ENCODE measurements at regions not wholly inside any gene's neighbourhood (a gene's known extent, or its start where the extent isn't known, plus 50 kb on each side); places are given as distances from the start of the nearest gene placed in this dataset.
"Not testable (repeated sequence)": the region's sequence is repeated elsewhere in the genome, so short reads cannot be mapped to it uniquely, and the experiment has no call there.

DNA sequence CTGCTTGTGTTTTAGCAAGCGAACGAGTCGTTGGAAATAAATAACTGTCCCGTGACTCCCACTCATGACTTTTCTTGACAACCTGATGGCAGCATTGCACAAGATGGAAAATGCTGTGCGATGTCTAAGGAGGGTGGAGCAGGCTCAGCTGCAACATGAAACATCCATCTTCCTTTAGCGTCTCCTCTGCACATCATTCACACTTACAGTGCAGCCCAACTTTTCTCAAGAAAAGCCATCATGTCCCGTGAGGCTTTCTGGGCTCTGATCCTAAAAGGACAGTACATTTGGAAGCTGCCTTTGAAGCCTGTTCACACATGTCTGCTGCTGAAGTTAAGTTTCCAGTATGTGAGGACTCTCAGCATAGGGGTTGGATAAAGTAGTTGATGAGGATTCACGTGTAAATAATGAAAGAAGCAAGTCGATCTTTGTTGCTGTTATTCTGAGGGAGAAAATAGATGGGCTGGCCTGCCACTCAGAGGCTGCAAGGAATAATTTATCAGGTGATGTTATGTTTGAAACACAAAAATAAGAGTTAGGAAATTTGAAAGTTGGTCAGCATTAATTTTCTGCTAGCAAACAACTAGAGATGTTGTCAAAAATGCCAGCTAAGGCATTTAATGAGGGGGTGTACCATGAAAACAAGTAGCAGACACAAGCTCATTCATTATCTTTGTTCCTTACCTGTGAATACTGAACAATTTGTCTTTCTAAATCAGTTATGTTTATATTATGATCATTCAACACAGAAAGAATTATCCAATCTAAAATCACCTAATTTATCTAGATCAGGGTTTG lies 328.7 kb upstream of the ZFP42 start:
- H3K27ac ChIP-seq, result no peak overlapping the region
- no peaks in the 10 kb centered on the region for H3K27me3 ChIP-seq (ENCODE audit: insufficient read depth in 3 of 3, low read length in 2 of 3)
- no peaks in the 10 kb centered on the region for H3K9me3 ChIP-seq
- DNase-seq (no peak), ATAC-seq (no peak)
- H3K4me3 ChIP-seq, result no peak overlapping the region
- no peaks in the 10 kb centered on the region for H3K36me3 ChIP-seq (ENCODE audit: insufficient read depth in 1 of 2, low read depth in 1 of 2)
- no peaks in the 10 kb centered on the region for H3K4me1 ChIP-seq
- intact Hi-C loops (cut with DNase I), result no loop called here
- TF ChIP-seq, protein P1, sequence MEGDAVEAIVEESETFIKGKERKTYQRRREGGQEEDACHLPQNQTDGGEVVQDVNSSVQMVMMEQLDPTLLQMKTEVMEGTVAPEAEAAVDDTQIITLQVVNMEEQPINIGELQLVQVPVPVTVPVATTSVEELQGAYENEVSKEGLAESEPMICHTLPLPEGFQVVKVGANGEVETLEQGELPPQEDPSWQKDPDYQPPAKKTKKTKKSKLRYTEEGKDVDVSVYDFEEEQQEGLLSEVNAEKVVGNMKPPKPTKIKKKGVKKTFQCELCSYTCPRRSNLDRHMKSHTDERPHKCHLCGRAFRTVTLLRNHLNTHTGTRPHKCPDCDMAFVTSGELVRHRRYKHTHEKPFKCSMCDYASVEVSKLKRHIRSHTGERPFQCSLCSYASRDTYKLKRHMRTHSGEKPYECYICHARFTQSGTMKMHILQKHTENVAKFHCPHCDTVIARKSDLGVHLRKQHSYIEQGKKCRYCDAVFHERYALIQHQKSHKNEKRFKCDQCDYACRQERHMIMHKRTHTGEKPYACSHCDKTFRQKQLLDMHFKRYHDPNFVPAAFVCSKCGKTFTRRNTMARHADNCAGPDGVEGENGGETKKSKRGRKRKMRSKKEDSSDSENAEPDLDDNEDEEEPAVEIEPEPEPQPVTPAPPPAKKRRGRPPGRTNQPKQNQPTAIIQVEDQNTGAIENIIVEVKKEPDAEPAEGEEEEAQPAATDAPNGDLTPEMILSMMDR (IDR thresholded peaks at IDR 0.05), result no peak
- WGBS, 3 donors, result 19 to 27% (median 20%) methylated on average over 9 of the region's 9 CpGs

DNA sequence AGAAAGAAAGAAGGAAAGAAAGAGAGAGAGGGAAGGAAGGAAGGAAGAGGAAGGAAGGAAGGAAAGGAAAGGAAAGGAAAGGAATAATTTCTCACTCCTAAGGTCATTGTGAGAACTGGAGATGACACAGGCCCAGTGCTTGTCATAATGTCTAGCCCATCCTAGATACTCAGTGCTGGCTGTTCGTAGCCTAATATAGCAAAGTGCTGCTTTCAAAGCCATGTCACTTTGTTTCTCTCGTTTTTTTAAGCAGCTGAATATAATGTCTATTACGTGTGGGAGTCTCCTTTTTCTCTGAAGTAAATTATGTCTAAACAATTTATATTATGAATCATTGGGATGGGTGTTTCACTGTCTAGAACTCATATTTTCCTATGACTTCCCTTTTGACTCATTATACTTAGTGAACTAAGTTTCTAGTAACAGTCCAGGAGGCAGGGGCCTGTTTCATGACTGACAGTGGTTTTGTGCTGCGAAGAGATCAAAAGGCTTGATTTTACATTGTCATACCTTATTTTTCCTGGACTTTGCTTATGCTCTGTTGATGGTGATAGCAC lies 327.0 kb upstream of the ZFP42 start:
- ATAC-seq, result no peak
- WGBS, 3 donors, result 57 to 77% (median 72%) methylated on average over 4 of the region's 4 CpGs
- no peaks in the 10 kb centered on the region for H3K27me3 ChIP-seq (ENCODE audit: insufficient read depth in 3 of 3, low read length in 2 of 3)
- no peak overlapping the region for H3K4me3 ChIP-seq
- no peaks in the 10 kb centered on the region for H3K9me3 ChIP-seq
- H3K27ac ChIP-seq, result no peak overlapping the region
- no peaks in the 10 kb centered on the region for H3K36me3 ChIP-seq (ENCODE audit: insufficient read depth in 1 of 2, low read depth in 1 of 2)
- DNase-seq, result no peak
- TF ChIP-seq, protein P1 (IDR thresholded peaks at IDR 0.05), result no peak
- no peaks in the 10 kb centered on the region for H3K4me1 ChIP-seq
- intact Hi-C loops (cut with DNase I), result no loop called here

DNA sequence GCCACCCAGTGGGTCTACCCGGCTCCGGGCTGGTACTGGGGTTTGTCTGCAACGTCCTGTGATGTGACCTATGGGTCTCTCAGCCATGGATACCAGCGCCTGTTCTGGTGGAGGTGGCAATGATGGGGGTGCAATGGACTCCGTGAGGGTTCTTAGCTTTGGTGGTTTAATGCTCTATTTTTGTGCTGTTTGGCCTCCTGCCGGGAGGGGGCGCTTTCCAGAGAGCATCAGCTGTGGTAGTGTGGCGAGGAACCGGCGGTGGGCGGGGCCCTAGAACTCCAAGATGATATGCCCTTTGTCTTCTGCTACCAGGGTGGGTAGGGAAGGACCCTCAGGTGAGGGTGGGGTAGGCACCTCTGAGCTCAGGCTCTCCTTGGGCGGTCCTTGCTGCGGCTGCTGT lies 324.1 kb upstream of the ZFP42 start:
- ATAC-seq; H3K4me3 ChIP-seq; DNase-seq; H3K27ac ChIP-seq; H3K4me1 ChIP-seq; H3K9me3 ChIP-seq; H3K27me3 ChIP-seq (ENCODE audit: insufficient read depth in 3 of 3, low read length in 2 of 3); H3K36me3 ChIP-seq (ENCODE audit: insufficient read depth in 1 of 2, low read depth in 1 of 2); intact Hi-C loops (cut with DNase I): not testable (repeated sequence)
- 91 to 95% (median 93%) methylated on average over 11 of the region's 13 CpGs for WGBS, 3 donors

GRCh38 chr4:187671958-187672357 lies 323.6 kb upstream of the ZFP42 start:
- H3K27ac ChIP-seq; DNase-seq; intact Hi-C loops (cut with DNase I); H3K4me3 ChIP-seq; ATAC-seq; H3K9me3 ChIP-seq; H3K4me1 ChIP-seq; H3K27me3 ChIP-seq (ENCODE audit: insufficient read depth in 3 of 3, low read length in 2 of 3); H3K36me3 ChIP-seq (ENCODE audit: insufficient read depth in 1 of 2, low read depth in 1 of 2): not testable (repeated sequence)
- 86 to 92% methylated on average over 9 to 11 of the region's 12 CpGs; no CpG with 5 or more reads in 1 of the 3 donors for WGBS, 3 donors

- H3K27ac ChIP-seq; H3K27me3 ChIP-seq (ENCODE audit: insufficient read depth in 3 of 3, low read length in 2 of 3); DNase-seq; ATAC-seq; intact Hi-C loops (cut with DNase I); H3K4me3 ChIP-seq; H3K36me3 ChIP-seq (ENCODE audit: insufficient read depth in 1 of 2, low read depth in 1 of 2); H3K9me3 ChIP-seq; H3K4me1 ChIP-seq: not testable (repeated sequence)
- WGBS, 3 donors, result 78 to 86% (median 86%) methylated on average over 8 to 10 of the region's 12 CpGs
These were observed 323.0 kb upstream of the ZFP42 start for GRCh38 chr4:187672526-187672925.

DNA sequence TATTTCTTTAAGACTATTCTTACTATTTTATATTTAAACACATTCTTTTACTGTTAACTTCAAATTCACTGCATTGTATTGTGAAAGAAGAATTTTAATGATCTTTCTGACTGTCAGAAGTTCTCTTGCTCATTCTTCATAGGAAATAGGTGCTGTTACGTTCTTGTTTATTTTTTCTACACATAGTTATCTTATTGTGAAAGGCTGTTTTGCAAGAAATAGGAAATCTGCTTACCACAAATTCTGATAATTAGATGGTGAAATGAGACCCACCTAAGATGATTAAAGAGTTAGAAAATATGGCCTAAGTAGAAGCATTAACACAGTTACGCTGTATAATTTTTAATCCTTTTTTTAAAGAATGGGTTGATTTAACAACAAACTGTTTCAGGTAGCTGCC lies 316.1 kb upstream of the ZFP42 start:
- TF ChIP-seq, protein P1 (IDR thresholded peaks at IDR 0.05), result no peak
- Histone ChIP-seq H3K27me3 (ENCODE audit: insufficient read depth in 3 of 3, low read length in 2 of 3) (peaks cover 0 to 2% (median 0%) of the 10 kb centered on the region in 3 donors), H3K4me1 (no peaks in the 10 kb centered on the region), H3K9me3 (no peaks in the 10 kb centered on the region), H3K27ac (no peak overlapping the region), H3K36me3 (ENCODE audit: insufficient read depth in 1 of 2, low read depth in 1 of 2) (no peaks in the 10 kb centered on the region), H3K4me3 (no peak overlapping the region)
- DNase-seq (no peak), ATAC-seq (no peak)
- intact Hi-C loops (cut with DNase I), result no loop called here
- 84 to 93% (median 85%) methylated on average over 2 of the region's 2 CpGs for WGBS, 3 donors

Measured in psoas muscle (tissue), 7 donors.